T47D (cell line): ENCODE measurements at regions not wholly inside any gene's neighbourhood (a gene's known extent, or its start where the extent isn't known, plus 50 kb on each side); places are given as distances from the start of the nearest gene placed in this dataset.
A peak's percentile ranks its signal among the peaks of the same experiment; 100 is the strongest.
"Not testable (repeated sequence)": the region's sequence is repeated elsewhere in the genome, so short reads cannot be mapped to it uniquely, and the experiment has no call there.

Experiments used
- DNase-seq, 2 experiments: peaks; one replicate each; pipeline versions ENCODE4 v3.0.0 to v3.0.0-alpha.2; 2011 to 2012; ENCODE audit warnings: low read depth in 1 of 2, low spot score in 1 of 2
- JUND ChIP-seq: IDR thresholded peaks from 2 replicates; pipeline ENCODE4 v1.6.1; 2012; ENCODE audit warnings: low read depth
- in situ Hi-C: cut with HindIII; loops from 2 replicates; pipeline ENCODE4 v1.10.0; 2016; ENCODE audit warnings: low sequenced_read_pairs, low pct_unique_long_range_greater_than_20kb

GRCh38 chr22:16679191-16679834 lies 86.7 kb upstream of the CCT8L2 start:
- in situ Hi-C loops: not testable (repeated sequence)

GRCh38 chr22:16673433-16673832 lies 80.8 kb upstream of the CCT8L2 start:
- in situ Hi-C loops, DNase-seq: not testable (repeated sequence)

More at GRCh38 chr22:16679191-16679834, 86.7 kb upstream of the CCT8L2 start:
- not testable (repeated sequence) for DNase-seq

DNA sequence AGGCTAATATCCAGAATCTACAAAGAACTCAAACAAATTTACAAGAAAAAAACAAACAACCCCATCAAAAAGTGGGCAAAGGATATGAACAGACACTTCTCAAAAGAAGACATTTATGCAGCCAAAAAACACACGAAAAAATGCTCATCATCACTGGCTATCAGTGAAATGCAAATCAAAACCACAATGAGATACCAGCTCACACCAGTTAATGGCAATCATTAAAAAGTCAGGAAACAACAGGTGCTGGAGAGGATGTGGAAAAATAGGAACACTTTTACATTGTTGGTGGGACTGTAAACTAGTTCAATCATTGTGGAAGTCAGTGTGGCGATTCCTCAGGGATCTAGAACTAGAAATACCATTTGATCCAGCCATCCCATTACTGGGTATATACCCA lies 73.0 kb upstream of the CCT8L2 start:
- DNase-seq, in situ Hi-C loops: not testable (repeated sequence)

DNA sequence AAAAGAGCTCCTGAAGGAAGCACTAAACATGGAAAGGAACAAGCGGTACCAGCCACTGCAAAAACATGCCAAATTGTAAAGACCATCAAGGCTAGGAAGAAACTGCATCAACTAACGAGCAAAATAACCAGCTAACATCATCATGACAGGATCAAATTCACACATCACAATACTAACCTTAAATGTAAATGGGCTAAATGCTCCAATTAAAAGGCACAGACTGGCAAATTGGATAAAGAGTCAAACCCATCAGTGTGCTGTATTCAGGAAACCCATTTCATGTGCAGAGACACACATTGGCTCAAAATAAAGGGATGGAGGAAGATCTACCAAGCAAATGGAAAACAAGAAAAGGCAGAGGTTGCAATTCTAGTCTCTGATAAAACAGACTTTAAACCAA lies 69.7 kb upstream of the CCT8L2 start:
- in situ Hi-C loops, DNase-seq: not testable (repeated sequence)

GRCh38 chr22:16660989-16661388 lies 68.4 kb upstream of the CCT8L2 start:
- DNase-seq, in situ Hi-C loops: not testable (repeated sequence)

GRCh38 chr22:16660570-16660969 lies 68.0 kb upstream of the CCT8L2 start:
- in situ Hi-C loops, DNase-seq: not testable (repeated sequence)

GRCh38 chr22:16659273-16659834 lies 66.7 kb upstream of the CCT8L2 start:
- DNase-seq, in situ Hi-C loops: not testable (repeated sequence)

DNA sequence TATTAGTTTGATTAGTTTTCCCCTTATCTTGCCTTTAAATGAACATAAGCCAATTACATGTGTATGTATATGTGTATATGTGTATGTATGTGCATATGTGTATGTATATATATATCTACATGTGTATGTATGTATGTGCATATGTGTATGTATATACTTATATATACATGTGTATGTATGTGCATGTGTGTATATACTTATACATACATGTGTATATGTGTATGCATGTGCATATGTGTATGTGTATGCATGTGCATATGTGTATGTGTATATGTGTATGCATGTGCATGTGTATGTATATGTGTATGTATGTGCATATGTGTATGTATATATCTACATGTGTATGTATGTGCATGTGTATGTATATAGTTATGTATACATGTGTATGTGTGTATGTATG lies 65.5 kb upstream of the CCT8L2 start:
- TF ChIP-seq JUND: no peak
- DNase-seq: no peak
- in situ Hi-C loops: no loop called here

DNA sequence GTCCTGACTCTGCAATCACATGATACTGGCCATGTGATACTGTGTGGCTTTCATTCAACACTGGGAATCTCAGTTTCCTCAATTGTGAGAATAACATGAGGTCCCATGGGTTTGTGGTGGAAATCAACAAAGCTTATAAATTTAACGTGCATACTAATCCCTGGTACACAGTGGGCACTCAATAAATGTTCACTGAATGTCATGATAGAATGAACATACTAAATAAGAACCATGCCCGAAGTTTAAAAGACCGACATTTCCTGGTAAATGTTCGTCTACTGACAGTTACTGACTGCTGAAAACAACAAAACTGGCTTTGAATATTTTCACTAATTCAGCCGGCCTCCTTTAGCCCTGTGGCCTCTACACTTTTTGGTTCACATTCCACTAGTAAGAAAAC lies 62.3 kb upstream of the CCT8L2 start:
- no peak for TF ChIP-seq JUND
- no peak for DNase-seq
- in situ Hi-C loops: no loop called here

DNA sequence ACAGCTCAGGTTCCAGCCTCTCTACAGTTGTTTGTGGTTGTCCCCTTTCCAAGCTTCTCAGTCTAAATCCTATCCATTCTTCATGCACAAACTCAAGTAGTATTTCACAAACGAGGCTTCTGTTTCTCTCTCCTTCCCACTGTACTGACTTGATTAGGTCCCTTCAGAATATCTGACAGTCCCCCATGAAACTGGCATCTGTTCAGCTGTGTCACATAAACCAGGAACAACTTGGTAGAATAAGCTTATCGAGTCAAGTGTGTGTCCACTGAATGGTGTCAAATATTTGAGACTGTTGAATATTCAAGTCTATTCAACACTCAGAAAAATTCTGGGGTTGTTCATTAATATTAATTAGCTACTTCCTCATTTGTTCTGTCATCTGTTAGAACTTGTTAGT lies 61.7 kb upstream of the CCT8L2 start:
- in situ Hi-C loops, DNase-seq: not testable (repeated sequence)

GRCh38 chr22:16653222-16653621 lies 60.6 kb upstream of the CCT8L2 start:
- in situ Hi-C loops, DNase-seq: not testable (repeated sequence)

DNA sequence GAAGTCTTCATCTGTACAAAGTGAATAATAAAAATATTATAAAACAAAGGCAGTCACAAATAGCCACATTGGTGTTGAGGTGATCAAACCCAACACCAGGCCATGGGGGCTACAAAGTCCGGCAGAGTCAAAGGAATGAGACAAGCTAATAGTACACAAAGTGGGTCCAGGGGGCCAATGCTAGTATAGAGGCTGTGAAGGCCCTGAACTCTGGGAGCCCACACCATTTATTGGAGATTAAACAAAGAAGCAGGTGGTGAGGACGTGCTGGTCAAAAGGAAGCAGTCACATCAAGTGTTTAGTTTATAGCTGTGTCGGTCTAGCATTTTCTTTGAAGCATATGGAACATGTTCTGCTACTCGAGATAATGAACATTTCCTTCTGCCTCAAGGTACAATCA lies 58.6 kb upstream of the CCT8L2 start:
- in situ Hi-C loops: no loop called here
- DNase-seq: peak in 1 of 2 experiments; percentile 10
- TF ChIP-seq JUND: no peak
